MV-4-11 (cell line): ENCODE measurements at regions not wholly inside any gene's neighbourhood (a gene's known extent, or its start where the extent isn't known, plus 50 kb on each side); places are given as distances from the start of the nearest gene placed in this dataset.

Experiments used
- DNase-seq: peaks from one replicate; lab custom pipeline; 2025; lab: John Stamatoyannopoulos, UW

- DNase-seq = no peak
Observed at GRCh38 chr2:6206882-6207281, 514.7 kb downstream of the SOX11 start.

DNA sequence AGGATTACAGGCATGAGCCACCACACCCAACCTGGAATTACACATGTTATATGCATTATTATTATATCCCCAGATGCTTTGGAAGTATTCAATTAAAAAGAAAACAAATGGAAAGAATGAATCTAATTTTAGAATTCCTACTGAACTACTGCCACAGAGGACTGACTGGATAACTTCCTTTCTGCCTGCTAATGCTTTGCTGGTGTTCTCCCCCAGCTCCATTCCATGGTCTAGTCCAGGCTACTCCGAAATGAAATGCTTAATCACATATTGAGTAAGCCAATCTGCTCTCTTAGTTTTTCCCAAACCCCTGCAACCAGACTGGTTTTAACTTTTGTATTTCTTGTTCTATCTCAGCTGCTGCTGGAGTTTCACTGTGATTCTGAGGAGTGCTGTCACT lies 519.1 kb downstream of the SOX11 start:
- DNase-seq = no peak

- no peak for DNase-seq
Observed at GRCh38 chr2:6212491-6212890, 520.3 kb downstream of the SOX11 start.

DNA sequence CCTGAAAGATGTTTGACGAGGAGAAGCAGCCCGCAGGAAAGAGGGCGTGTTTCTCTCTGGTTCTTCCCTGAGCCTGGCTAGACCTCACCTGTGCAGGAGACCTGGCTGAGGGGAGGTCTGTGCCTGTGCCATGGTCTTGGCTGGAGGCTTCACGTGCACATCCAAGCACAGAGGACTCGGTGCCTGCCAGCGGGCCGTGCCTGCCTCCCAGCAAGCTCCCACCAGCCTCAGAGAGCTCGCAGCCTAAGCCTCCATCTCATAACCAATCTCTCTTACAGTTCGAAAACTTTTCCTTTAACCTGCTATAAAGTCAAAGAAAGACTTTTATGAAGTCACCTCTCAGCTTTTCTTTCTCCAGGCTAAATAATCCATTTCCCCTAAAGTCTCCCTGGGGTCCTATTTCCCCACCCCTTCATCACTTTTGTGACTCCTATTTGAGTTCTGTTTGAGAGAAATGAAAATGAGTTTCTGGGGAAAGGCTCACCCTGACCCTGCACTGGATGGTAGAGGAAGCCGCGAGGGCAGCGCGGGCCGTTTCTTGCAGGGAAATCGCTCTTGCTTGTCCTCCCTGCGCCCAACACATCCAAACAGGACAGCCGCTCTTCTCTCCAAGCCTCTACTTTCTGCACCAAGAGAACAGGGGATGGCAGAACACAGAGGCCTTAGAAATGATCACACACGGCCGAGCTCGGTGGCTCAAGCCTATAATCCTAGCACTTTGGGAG lies 521.0 kb downstream of the SOX11 start:
- no peak for DNase-seq

DNA sequence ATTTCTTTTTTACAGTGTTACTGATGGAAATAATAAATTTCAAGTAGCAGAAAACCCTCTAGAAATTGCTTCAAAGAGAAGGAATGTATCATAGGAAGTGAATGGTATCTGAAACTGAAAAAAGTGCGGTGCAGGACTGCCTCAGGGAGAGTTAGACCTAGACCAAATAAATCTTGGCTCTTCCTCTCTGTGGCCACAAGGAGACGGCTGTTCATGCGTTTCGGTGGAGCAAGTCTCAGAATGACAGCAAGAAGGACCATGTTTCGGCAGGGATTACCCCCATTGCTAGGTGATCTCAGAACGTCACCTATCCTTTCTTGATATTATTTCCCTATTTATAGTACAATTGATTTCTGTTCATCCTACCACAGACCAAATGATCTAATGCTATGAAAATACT lies 522.3 kb downstream of the SOX11 start:
- no peak for DNase-seq

- no peak for DNase-seq
Observed at GRCh38 chr2:6215053-6215452, 522.9 kb downstream of the SOX11 start.

DNA sequence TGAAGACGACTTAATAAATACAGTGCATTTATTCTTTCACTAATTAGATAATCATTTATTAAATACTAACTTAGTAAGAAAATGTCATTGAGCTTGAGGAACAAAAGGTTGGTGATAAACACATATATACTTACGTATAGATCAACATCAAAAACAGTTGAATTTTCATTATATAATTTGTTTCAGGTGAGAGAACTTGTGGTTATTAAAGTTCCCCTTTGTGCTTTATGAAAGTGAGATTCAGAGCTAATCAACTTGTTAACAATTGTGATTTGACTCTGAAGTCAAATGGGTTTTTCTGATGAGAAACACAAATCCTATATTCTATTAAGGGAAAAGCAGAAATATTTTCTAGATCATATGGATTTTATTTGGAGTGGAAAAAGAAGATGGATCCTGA lies 524.0 kb downstream of the SOX11 start:
- DNase-seq = no peak

DNA sequence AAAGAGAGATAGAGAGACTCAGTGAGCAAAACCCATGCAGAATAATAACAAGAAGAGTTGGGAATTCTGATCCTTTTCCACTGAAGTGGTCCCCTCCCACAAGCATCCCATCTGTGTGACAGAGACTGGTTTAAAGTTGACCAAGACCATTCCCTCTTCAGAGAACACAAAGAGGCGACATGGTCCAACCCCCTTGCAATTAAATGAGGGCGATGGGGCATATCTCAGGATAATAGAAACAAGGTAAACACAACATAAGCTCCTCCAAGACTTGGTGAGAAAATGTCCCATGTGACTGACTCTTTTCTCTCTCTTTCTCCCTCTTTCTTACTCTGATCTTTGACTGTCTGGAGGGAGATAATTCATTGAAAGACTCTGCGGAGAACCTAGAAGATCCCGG lies 526.7 kb downstream of the SOX11 start:
- no peak for DNase-seq

- no peak for DNase-seq
Observed at GRCh38 chr2:6219906-6220305, 527.7 kb downstream of the SOX11 start.

GRCh38 chr2:6222296-6222695 lies 530.1 kb downstream of the SOX11 start:
- no peak for DNase-seq

DNA sequence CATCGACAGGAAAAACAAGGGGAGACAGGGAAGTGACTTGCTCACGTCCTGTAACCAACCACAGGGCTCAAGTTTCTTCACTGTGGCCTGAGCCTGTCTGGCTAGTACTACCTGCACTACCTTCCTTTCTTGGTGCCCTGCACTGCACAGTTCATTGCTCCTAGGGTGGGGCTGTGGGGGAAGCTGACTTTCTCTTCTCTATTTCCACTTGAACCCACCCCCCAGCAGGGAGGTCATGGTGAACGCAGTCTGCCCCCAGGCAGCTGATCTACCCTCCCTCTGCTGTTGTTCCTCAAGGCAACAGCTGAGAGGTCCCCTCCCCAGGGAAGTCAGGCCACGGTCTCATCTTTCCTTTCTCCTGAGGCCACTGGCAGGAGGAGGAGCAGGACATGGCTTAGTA lies 532.1 kb downstream of the SOX11 start:
- DNase-seq = no peak

- DNase-seq = no peak
Observed at GRCh38 chr2:6228251-6228650, 536.1 kb downstream of the SOX11 start.

- DNase-seq = no peak
Observed at GRCh38 chr2:6231166-6231565, 539.0 kb downstream of the SOX11 start.

DNA sequence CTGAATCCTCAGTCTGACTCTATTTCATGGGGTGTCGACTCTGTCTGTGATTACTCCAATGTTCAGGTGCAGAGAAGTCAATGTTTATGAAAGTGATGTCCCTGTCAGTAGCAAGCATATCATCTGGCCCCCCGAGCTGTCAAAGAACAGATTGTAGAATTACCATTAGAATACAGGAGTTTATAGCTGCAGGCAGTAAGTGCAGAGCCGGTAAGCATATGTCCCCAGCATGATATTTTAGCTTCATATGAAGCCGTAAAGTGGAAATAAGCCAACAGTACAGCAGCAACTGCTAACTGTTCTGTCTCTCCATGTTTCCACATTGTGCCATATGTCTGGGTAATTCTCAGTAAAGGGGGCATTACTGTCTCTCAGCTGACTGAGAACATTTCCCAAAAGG lies 541.8 kb downstream of the SOX11 start:
- DNase-seq = no peak

GRCh38 chr2:6234702-6235101 lies 542.5 kb downstream of the SOX11 start:
- DNase-seq = no peak

GRCh38 chr2:6236317-6236716 lies 544.1 kb downstream of the SOX11 start:
- DNase-seq = no peak

- DNase-seq = no peak
Observed at GRCh38 chr2:6237039-6237660, 545.0 kb downstream of the SOX11 start.

GRCh38 chr2:6249557-6249956 lies 557.4 kb downstream of the SOX11 start:
- DNase-seq = no peak

- DNase-seq = no peak
Observed at GRCh38 chr2:6254441-6254840, 562.3 kb downstream of the SOX11 start.

DNA sequence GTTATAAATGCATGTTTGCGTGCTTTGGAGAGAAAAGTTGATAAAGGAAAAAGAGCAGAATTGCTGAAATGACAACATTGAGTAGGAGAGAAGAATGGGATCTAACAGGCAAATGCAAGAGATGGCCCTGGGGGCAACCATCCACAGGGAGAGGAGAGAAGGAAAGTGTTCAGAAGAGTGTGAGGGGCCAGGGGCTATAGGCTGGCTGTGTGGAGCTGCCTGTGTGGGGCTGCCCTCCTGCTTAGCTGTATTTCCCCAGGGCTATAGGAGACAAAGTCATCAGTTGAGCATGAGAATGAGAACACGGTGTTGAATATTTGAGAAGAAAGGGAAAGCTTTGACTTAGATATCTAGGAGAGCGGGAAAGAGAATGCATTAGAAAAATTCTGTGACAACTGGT lies 572.0 kb downstream of the SOX11 start:
- no peak for DNase-seq

DNA sequence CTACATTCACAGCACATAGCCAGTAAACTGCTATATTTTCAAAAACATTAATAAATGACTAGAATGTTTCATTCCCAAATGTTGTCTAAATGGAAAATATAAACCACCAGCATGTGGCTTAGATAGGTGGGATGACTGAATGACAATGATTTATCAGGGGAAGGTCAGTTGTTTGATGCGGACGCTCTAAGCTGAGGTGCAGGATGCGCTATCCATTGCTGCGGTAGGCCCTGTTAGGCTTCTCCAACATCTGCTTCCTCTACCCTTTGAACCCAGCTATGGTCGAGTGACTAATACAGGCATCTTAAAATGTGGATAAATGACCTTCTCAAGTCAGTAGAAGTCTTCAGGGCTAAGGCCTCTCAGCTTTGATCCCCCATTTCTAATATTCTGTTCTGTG lies 584.2 kb downstream of the CMPK2 start:
- no peak for DNase-seq

GRCh38 chr2:6283259-6283658 lies 582.4 kb downstream of the CMPK2 start:
- DNase-seq = no peak

GRCh38 chr2:6287406-6287805 lies 578.3 kb downstream of the CMPK2 start:
- DNase-seq = no peak

DNA sequence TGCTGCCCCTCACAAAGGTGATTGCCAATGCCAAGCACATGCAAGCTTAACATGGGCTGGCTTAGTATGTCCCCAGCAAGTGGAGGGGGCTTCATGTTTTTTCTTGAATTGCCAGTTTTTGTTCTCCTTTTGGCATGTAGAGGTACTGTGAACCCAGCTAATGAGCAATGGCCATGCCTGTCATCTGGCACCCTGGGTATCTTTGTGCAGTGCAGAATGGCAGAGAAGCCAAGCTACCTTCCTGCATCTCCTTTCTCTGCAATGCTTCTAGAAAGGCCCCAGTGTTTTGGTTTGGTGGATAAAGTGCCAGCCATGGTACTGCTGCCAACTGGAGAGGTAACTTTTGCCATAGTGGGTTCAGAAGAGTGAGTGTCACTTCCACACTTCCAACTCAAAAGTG lies 576.9 kb downstream of the CMPK2 start:
- no peak for DNase-seq
